ENCODE measurements at regions not wholly inside any gene's neighbourhood (a gene's known extent, or its start where the extent isn't known, plus 50 kb on each side); places are given as distances from the start of the nearest gene placed in this dataset.

GRCh38 chr2:106606652-106607051, 119.5 kb downstream of the CD8B2 start:
- TF ChIP-seq ZNF274 (IDR thresholded peaks at IDR 0.05; ENCODE audit: low read depth, low read length), result no peak
- TF ChIP-seq YY1 (IDR thresholded peaks at IDR 0.05; ENCODE audit: insufficient read depth, insufficient read length), result no peak
- no peak for TF ChIP-seq SUZ12 (IDR thresholded peaks at IDR 0.05; ENCODE audit: extremely low read depth, insufficient read depth, insufficient read length)

All from NT2/D1 (cell line).